ENCODE measurements at regions not wholly inside any gene's neighbourhood (a gene's known extent, or its start where the extent isn't known, plus 50 kb on each side); places are given as distances from the start of the nearest gene placed in this dataset.

DNA sequence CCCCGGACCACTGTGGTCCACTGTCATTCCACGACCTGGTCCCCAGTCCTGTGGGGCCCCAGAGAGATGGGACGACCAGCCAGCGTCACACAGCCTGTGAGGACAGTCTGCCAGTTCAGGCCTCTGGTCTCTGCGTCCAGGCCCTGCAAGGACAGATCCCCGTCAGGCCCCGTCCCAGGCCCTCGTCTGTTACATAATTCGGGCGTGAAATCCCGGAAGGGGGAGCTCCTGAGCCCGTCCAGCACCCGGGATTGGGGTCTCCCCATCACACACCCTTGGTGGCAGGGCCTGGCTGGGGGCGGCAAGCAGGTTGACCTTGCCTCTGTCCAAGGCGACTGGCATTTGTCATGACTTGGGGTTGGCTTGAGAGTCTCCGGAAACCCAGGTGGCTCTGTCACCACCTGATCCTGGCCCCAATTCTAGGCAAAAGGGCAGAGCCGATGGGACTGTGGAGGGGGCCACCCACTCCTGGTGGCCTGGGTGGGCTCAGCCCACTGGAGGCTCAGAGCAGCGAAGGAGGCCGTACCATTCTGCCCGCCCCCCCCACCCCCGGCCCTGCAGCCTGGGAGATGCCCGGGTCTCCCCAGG lies 73.8 kb upstream of the GATA5 start:
- Histone ChIP-seq H2AFZ (ENCODE audit: low read length) (no peak overlapping the region), H3K4me3 (ENCODE audit: low read length) (no peak overlapping the region), H3K27me3 (ENCODE audit: low read length) (no peaks in the 10 kb centered on the region), H3K4me1 (ENCODE audit: low read length) (no peaks in the 10 kb centered on the region), H3K27ac (ENCODE audit: low read length) (no peak overlapping the region), H3K4me2 (ENCODE audit: low read depth, low read length, poor library complexity, severe bottlenecking) (no peak overlapping the region), H4K20me1 (ENCODE audit: insufficient read depth, low read depth, low read length) (no peaks in the 10 kb centered on the region), H3K79me2 (ENCODE audit: low read length) (no peaks in the 10 kb centered on the region), H3K9me2 (replicated peaks; ENCODE audit: insufficient read depth, low read length) (no peaks in the 10 kb centered on the region), H3K36me3 (ENCODE audit: insufficient read depth, low read length) (no peaks in the 10 kb centered on the region), H3K9me3 (ENCODE audit: low read length) (no peaks in the 10 kb centered on the region), H3K9ac (ENCODE audit: low read length) (no peak overlapping the region)
- no peak for DNase-seq

DNA sequence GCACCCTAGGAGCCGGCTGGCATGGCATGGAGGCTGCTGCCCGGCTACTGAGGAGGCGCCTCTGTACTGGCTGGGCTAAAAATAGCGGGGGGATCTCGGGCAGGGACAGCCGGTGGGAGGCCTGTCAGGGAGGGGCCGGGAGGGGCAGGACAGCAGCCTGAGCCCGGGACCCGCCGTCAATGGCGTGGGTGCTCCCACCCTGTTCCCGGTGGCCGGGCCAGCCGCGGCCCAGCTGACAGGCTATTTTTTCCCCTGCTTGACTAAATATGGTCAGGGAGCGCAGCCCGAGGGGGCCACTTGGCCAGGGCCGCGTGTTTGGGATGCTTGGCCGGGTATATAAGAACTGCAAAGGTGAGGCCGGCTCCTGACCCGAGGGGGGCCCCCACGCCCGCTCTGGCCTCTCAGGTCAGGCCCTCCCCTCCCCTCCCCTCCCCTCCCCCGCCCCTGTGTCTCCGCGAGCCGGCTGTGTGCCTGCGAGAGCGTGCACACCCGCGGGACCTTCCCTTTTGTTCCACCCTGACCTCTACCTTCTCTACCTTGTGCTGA lies 74.4 kb upstream of the GATA5 start:
- H3K27me3 ChIP-seq (ENCODE audit: low read length) = no peaks in the 10 kb centered on the region
- H3K9ac ChIP-seq (ENCODE audit: low read length) = no peak overlapping the region
- H3K4me2 ChIP-seq (ENCODE audit: low read depth, low read length, poor library complexity, severe bottlenecking) = no peak overlapping the region
- H4K20me1 ChIP-seq (ENCODE audit: insufficient read depth, low read depth, low read length) = no peaks in the 10 kb centered on the region
- H3K4me1 ChIP-seq (ENCODE audit: low read length) = no peaks in the 10 kb centered on the region
- no peaks in the 10 kb centered on the region for H3K9me2 ChIP-seq (replicated peaks; ENCODE audit: insufficient read depth, low read length)
- no peak overlapping the region for H3K27ac ChIP-seq (ENCODE audit: low read length)
- no peaks in the 10 kb centered on the region for H3K36me3 ChIP-seq (ENCODE audit: insufficient read depth, low read length)
- H3K79me2 ChIP-seq (ENCODE audit: low read length) = no peaks in the 10 kb centered on the region
- no peaks in the 10 kb centered on the region for H3K9me3 ChIP-seq (ENCODE audit: low read length)
- no peak overlapping the region for H2AFZ ChIP-seq (ENCODE audit: low read length)
- no peak overlapping the region for H3K4me3 ChIP-seq (ENCODE audit: low read length)
- DNase-seq = no peak

DNA sequence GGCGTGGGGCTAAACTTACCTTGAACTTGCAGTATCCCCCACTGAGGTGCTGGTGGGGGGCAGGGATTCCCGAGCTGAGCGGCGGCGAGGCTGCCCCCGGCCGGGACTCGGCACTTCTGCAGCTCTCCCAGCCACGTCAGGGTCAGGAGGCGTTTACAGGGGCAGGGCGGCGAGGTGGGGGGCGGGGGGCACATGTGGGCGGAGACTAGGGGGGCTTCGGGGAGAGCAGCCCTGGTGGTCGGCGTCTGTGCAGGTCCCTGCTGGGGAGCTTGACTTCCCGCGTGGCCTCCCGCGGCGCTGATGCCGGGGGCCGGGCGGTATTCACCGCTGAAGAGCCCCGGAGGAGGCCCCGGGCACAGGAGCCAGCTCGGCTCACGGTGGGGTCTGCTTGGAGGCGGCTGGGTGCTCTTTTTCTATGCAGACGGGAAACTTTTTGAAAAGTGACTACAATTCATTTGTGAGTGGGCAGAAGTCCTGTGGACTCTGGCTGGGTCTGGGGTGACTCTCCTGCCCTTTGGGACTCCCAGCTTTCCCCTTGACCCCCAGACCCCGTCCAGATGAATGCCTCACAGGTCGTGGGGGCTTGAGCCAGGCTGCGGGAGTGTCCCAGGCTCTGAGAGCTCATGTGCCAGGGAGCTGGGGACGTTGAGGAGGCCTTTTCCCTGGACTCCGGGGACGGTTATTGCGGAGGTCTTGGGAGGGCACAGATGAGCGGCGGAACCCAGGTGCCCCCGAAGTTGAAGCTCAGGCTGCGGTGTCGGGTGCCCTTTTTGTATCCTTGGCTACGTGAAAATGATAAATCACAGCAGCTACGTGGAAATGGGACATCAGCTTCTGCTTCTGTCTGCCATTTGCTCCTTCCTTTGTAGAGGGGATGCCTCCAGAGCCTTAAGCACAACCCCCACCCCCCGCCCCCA lies 75.9 kb upstream of the GATA5 start:
- Histone ChIP-seq H3K9me3 (ENCODE audit: low read length) (no peaks in the 10 kb centered on the region), H3K9ac (ENCODE audit: low read length) (no peak overlapping the region), H3K4me2 (ENCODE audit: low read depth, low read length, poor library complexity, severe bottlenecking) (no peak overlapping the region), H2AFZ (ENCODE audit: low read length) (no peak overlapping the region), H3K36me3 (ENCODE audit: insufficient read depth, low read length) (no peaks in the 10 kb centered on the region), H3K27ac (ENCODE audit: low read length) (no peak overlapping the region), H4K20me1 (ENCODE audit: insufficient read depth, low read depth, low read length) (no peaks in the 10 kb centered on the region), H3K4me3 (ENCODE audit: low read length) (no peak overlapping the region), H3K27me3 (ENCODE audit: low read length) (no peaks in the 10 kb centered on the region), H3K9me2 (replicated peaks; ENCODE audit: insufficient read depth, low read length) (no peaks in the 10 kb centered on the region), H3K79me2 (ENCODE audit: low read length) (no peaks in the 10 kb centered on the region), H3K4me1 (ENCODE audit: low read length) (no peaks in the 10 kb centered on the region)
- DNase-seq = no peak

DNA sequence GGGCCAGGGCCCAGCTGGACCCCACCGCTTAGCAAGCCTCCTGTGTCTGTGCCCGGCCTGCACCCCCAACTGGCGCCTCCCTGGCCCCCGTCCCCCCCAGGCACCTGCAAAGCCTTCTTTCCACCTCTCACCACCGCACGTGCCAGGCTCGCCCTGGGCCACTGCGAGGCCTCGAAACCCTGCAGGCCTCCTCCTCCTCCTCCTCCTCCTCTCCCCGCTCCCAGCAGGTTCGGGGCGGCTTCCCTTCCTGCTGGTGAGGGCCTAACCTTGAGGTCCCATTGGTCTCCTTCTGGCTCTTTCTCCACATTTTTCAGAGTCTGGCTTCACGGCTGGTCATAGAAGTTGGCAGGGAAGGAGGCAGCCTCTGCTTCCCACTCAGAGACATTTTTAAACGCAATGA lies 76.8 kb upstream of the GATA5 start:
- no peaks in the 10 kb centered on the region for H3K36me3 ChIP-seq (ENCODE audit: insufficient read depth, low read length)
- DNase-seq = no peak
- no peak overlapping the region for H3K9ac ChIP-seq (ENCODE audit: low read length)
- H3K79me2 ChIP-seq (ENCODE audit: low read length) = no peaks in the 10 kb centered on the region
- H3K9me3 ChIP-seq (ENCODE audit: low read length) = no peaks in the 10 kb centered on the region
- no peak overlapping the region for H3K4me2 ChIP-seq (ENCODE audit: low read depth, low read length, poor library complexity, severe bottlenecking)
- H3K4me3 ChIP-seq (ENCODE audit: low read length) = no peak overlapping the region
- no peak overlapping the region for H2AFZ ChIP-seq (ENCODE audit: low read length)
- no peaks in the 10 kb centered on the region for H3K9me2 ChIP-seq (replicated peaks; ENCODE audit: insufficient read depth, low read length)
- no peak overlapping the region for H3K27ac ChIP-seq (ENCODE audit: low read length)
- no peaks in the 10 kb centered on the region for H3K27me3 ChIP-seq (ENCODE audit: low read length)
- no peaks in the 10 kb centered on the region for H3K4me1 ChIP-seq (ENCODE audit: low read length)
- H4K20me1 ChIP-seq (ENCODE audit: insufficient read depth, low read depth, low read length) = no peaks in the 10 kb centered on the region

DNA sequence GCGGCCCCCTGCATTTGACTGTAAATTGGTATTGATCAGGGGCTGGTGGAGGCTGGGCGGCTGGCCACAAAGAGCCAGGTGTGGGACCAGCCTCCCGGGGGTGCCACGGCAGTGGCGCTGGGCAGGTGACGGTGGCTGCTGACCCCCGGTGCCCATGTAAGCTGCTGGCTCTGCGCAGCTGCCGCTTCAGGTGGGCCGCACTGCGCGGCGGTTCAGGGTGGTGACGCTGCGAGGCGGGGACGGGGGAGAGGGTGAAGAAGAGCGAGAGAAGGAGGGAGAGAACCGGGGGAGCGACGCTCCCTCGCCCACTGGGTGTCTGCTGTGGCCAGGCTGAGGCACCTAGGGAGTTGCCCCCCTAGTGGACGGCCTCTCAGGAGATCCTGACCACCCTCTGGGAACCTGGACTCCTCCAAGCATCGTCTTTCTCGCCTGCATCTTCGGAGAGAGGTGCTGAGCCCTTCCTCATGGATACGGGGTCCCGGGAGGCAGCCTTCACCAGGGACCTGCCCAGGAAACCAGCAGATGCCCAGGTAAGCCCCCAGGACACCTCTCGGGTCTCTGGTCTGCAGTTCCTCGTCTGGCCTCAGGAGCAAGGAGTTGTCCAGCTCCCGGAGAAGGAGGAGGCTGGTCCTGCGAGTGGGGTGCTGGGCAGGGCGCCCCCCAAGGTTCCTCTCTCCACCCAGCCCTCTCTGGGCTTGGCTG lies 77.5 kb upstream of the GATA5 start:
- Histone ChIP-seq H3K4me2 (ENCODE audit: low read depth, low read length, poor library complexity, severe bottlenecking) (no peak overlapping the region), H4K20me1 (ENCODE audit: insufficient read depth, low read depth, low read length) (no peaks in the 10 kb centered on the region), H3K36me3 (ENCODE audit: insufficient read depth, low read length) (no peaks in the 10 kb centered on the region), H3K9ac (ENCODE audit: low read length) (no peak overlapping the region), H3K79me2 (ENCODE audit: low read length) (no peaks in the 10 kb centered on the region), H3K27me3 (ENCODE audit: low read length) (no peaks in the 10 kb centered on the region), H3K9me2 (replicated peaks; ENCODE audit: insufficient read depth, low read length) (no peaks in the 10 kb centered on the region), H3K4me1 (ENCODE audit: low read length) (no peaks in the 10 kb centered on the region), H2AFZ (ENCODE audit: low read length) (no peak overlapping the region), H3K4me3 (ENCODE audit: low read length) (no peak overlapping the region), H3K27ac (ENCODE audit: low read length) (no peak overlapping the region), H3K9me3 (ENCODE audit: low read length) (no peaks in the 10 kb centered on the region)
- no peak for DNase-seq

DNA sequence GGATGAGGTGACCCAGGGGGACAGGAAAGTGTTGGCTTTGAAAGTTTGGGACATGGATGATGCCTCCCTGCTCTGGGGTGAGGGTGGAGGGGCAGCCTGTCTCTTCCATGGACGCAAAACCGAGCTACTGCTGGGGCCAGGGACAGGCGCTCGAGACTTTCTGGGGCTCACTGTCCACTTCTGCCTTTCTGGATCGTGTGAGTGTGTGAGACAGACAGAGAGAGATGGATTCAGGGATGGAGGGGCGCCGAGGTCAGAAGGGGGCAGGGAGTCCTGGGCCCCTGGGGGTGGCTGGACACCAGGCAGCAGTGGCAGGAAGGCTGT lies 78.0 kb upstream of the GATA5 start:
- Histone ChIP-seq H3K79me2 (ENCODE audit: low read length) (no peaks in the 10 kb centered on the region), H3K9me2 (replicated peaks; ENCODE audit: insufficient read depth, low read length) (no peaks in the 10 kb centered on the region), H3K9me3 (ENCODE audit: low read length) (no peaks in the 10 kb centered on the region), H2AFZ (ENCODE audit: low read length) (no peak overlapping the region), H3K27ac (ENCODE audit: low read length) (no peak overlapping the region), H3K4me2 (ENCODE audit: low read depth, low read length, poor library complexity, severe bottlenecking) (no peak overlapping the region), H3K9ac (ENCODE audit: low read length) (no peak overlapping the region), H3K36me3 (ENCODE audit: insufficient read depth, low read length) (no peaks in the 10 kb centered on the region), H3K27me3 (ENCODE audit: low read length) (no peaks in the 10 kb centered on the region), H4K20me1 (ENCODE audit: insufficient read depth, low read depth, low read length) (no peaks in the 10 kb centered on the region), H3K4me3 (ENCODE audit: low read length) (no peak overlapping the region), H3K4me1 (ENCODE audit: low read length) (no peaks in the 10 kb centered on the region)
- no peak for DNase-seq

DNA sequence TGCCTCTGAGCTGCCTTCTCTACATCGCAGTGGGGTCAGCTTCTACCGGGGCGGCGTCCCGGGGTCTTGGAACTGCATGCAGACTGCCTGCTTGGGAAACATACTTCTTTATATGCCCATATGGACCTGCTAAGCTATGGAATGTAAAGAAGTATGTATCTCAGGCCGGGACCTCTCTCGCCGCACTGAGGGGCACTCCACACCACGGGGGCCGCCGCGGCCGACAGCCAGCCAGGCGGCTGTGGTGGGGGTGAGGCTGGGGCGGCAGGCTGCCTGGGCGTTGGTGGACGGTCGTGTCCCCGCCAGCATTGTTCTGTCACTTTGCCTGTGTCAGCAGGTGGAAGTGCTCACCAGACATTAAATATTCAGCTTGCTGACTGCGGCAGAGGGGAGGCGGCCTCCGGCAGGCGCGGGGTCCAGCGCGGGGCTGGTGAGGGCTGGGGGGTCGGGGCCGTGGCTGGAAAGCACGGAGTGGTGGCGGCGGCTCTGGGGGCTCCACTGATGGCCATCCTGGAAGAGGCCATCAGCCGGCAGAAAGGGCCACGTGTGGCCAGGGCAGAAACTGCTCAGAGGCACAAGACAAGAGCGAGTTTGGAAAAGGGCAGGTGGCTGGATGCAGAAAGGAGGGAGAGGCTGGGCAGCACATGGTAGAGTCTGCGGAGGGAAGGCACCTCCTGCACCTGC lies 78.6 kb upstream of the GATA5 start:
- Histone ChIP-seq H3K9ac (ENCODE audit: low read length) (no peak overlapping the region), H3K4me1 (ENCODE audit: low read length) (no peaks in the 10 kb centered on the region), H3K27me3 (ENCODE audit: low read length) (no peaks in the 10 kb centered on the region), H3K4me2 (ENCODE audit: low read depth, low read length, poor library complexity, severe bottlenecking) (no peak overlapping the region), H3K4me3 (ENCODE audit: low read length) (no peak overlapping the region), H3K79me2 (ENCODE audit: low read length) (no peaks in the 10 kb centered on the region), H3K9me2 (replicated peaks; ENCODE audit: insufficient read depth, low read length) (no peaks in the 10 kb centered on the region), H3K36me3 (ENCODE audit: insufficient read depth, low read length) (no peaks in the 10 kb centered on the region), H3K9me3 (ENCODE audit: low read length) (no peaks in the 10 kb centered on the region), H4K20me1 (ENCODE audit: insufficient read depth, low read depth, low read length) (0 out of 2 replicates have a peak, but pooled peaks cover 3% of the 10 kb centered on the region), H3K27ac (ENCODE audit: low read length) (no peak overlapping the region), H2AFZ (ENCODE audit: low read length) (no peak overlapping the region)
- no peak for DNase-seq
